Liver (tissue), 8 donors: ENCODE measurements at regions not wholly inside any gene's neighbourhood (a gene's known extent, or its start where the extent isn't known, plus 50 kb on each side); places are given as distances from the start of the nearest gene placed in this dataset.

ENCODE experiments used
- DNase-seq: peaks from one replicate; pipeline ENCODE4 v3.0.0-alpha.2; 2017; ENCODE audit warnings: low spot score
- H3K27ac ChIP-seq, 2 donors: one replicate each; pipeline ENCODE4 v1.7.0; 2013; ENCODE audit warnings: inconsistent platforms in 2 of 2, low read length in 2 of 2, control low read depth in 1 of 2, low read depth in 1 of 2, mild to moderate bottlenecking in 1 of 2
- H3K27me3 ChIP-seq, 4 donors: one replicate each; pipeline versions ENCODE4 v1.6.1 to v1.7.0; 2013; ENCODE audit warnings: low read length in 3 of 4, inconsistent platforms in 1 of 4, mild to moderate bottlenecking in 1 of 4, moderate library complexity in 1 of 4; ENCODE audit not compliant: control insufficient read depth in 4 of 4, insufficient read depth in 4 of 4
- H3K36me3 ChIP-seq, 4 donors: one replicate each; pipeline versions ENCODE4 v1.6.1 to v1.7.0; 2013; ENCODE audit warnings: low read length in 3 of 4, mild to moderate bottlenecking in 3 of 4, low read depth in 1 of 4, moderate library complexity in 1 of 4; ENCODE audit not compliant: control insufficient read depth in 4 of 4, insufficient read depth in 3 of 4
- H3K4me1 ChIP-seq, 4 donors: one replicate each; pipeline versions ENCODE4 v1.6.1 to v1.7.0; 2013; ENCODE audit warnings: low read length in 3 of 4, mild to moderate bottlenecking in 3 of 4, moderate library complexity in 1 of 4; ENCODE audit not compliant: control insufficient read depth in 4 of 4, insufficient read depth in 4 of 4
- H3K4me3 ChIP-seq, 3 donors: one replicate each; pipeline versions ENCODE4 v1.6.1 to v1.7.0; 2013; ENCODE audit warnings: low read length in 3 of 3, control low read depth in 1 of 3, low read depth in 1 of 3, mild to moderate bottlenecking in 1 of 3
- H3K9ac ChIP-seq, 2 donors: one replicate each; pipeline ENCODE4 v1.7.0; 2013; ENCODE audit warnings: low read length in 2 of 2, mild to moderate bottlenecking in 2 of 2, moderate library complexity in 2 of 2, control low read depth in 1 of 2, low read depth in 1 of 2
- H3K9me3 ChIP-seq, 4 donors: one replicate each; pipeline versions ENCODE4 v1.6.1 to v1.7.0; 2013; ENCODE audit warnings: low read length in 3 of 4; ENCODE audit not compliant: control insufficient read depth in 4 of 4
- CTCF ChIP-seq: fragments of 150-350 bp; IDR thresholded peaks from 2 replicates; pipeline ENCODE4 v1.5.1; 2017; ENCODE audit warnings: improper control_type of control experiment, low read depth, low read length; ENCODE audit not compliant: missing input control
- EGR1 ChIP-seq, 2 donors: IDR thresholded peaks; 2 replicates each; pipeline ENCODE4 v1.6.1; 2016 to 2018; ENCODE audit warnings: antibody characterized with exemption in 2 of 2, low read depth in 2 of 2
- FOXA1 ChIP-seq: IDR thresholded peaks from 2 replicates; pipeline ENCODE4 v1.6.1; 2016; ENCODE audit warnings: antibody characterized with exemption
- FOXA2 ChIP-seq: IDR thresholded peaks from 2 replicates; pipeline ENCODE4 v1.6.1; 2016; ENCODE audit warnings: antibody characterized with exemption
- GABPA ChIP-seq, 2 donors: IDR thresholded peaks in 1 of 2; conservative IDR thresholded peaks in 1 of 2; 2 replicates each; pipeline ENCODE4 v1.6.1; 2016; ENCODE audit warnings: antibody characterized with exemption in 2 of 2, mild to moderate bottlenecking in 1 of 2, moderate library complexity in 1 of 2
- HNF4A ChIP-seq, 2 donors: conservative IDR thresholded peaks; 2 replicates each; pipeline ENCODE4 v1.6.1; 2016; ENCODE audit warnings: antibody characterized with exemption in 2 of 2, mild to moderate bottlenecking in 2 of 2
- HNF4G ChIP-seq: IDR thresholded peaks from 2 replicates; pipeline ENCODE4 v1.6.1; 2016; ENCODE audit warnings: antibody characterized with exemption
- JUND ChIP-seq, 2 donors: IDR thresholded peaks; 2 replicates each; pipeline ENCODE4 v1.6.1; 2016; ENCODE audit warnings: antibody characterized with exemption in 2 of 2
- NR2F2 ChIP-seq: IDR thresholded peaks from 2 replicates; pipeline ENCODE4 v1.6.1; 2016; ENCODE audit warnings: antibody characterized with exemption
- RAD21 ChIP-seq, 2 donors: IDR thresholded peaks; 2 replicates each; pipeline ENCODE4 v1.6.1; 2016; ENCODE audit warnings: antibody characterized with exemption in 2 of 2, mild to moderate bottlenecking in 2 of 2
- RXRA ChIP-seq, 2 donors: IDR thresholded peaks; 2 replicates each; pipeline ENCODE4 v1.6.1; 2017 to 2018; ENCODE audit warnings: antibody characterized with exemption in 2 of 2, mild to moderate bottlenecking in 1 of 2
- SP1 ChIP-seq: IDR thresholded peaks from 2 replicates; pipeline ENCODE4 v1.6.1; 2018; ENCODE audit warnings: antibody characterized with exemption, mild to moderate bottlenecking
- TAF1 ChIP-seq: conservative IDR thresholded peaks from 2 replicates; pipeline ENCODE4 v1.6.1; 2016; ENCODE audit warnings: antibody characterized with exemption, mild to moderate bottlenecking
- YY1 ChIP-seq: IDR thresholded peaks from 2 replicates; pipeline ENCODE4 v1.6.1; 2016; ENCODE audit warnings: antibody characterized with exemption, mild to moderate bottlenecking
- WGBS: extraction: QIAGEN DNeasy Blood & Tissue Kit; methylation state at CpG from one replicate; pipeline ENCODE4 v1.1.7; 2013; 5-methylcytosine and 5-hydroxymethylcytosine counted together
- TF ChIP-seq, protein P1 (sequence below): IDR thresholded peaks from 2 replicates; pipeline ENCODE4 v1.6.1; 2016; ENCODE audit warnings: antibody characterized with exemption
- TF ChIP-seq, protein P2 (sequence below): IDR thresholded peaks from 2 replicates; pipeline ENCODE4 v1.6.1; 2016; ENCODE audit warnings: antibody characterized with exemption
- TF ChIP-seq, protein P3 (sequence below): IDR thresholded peaks from 2 replicates; pipeline ENCODE4 v1.6.1; 2016; ENCODE audit warnings: antibody characterized with exemption
- TF ChIP-seq, protein P4 (sequence below): IDR thresholded peaks from 2 replicates; pipeline ENCODE4 v1.6.1; 2016; ENCODE audit warnings: antibody characterized with exemption, mild to moderate bottlenecking
- donor health status: healthy.
- donor health status: healthy.
- donor health status: healthy.
- donor health status: healthy.
- donor health status: healthy.

- Histone ChIP-seq H3K4me1 (no peaks in the 10 kb centered on the region), H3K4me3 (no peak overlapping the region), H3K9me3 (no peaks in the 10 kb centered on the region), H3K9ac (no peak overlapping the region), H3K27me3 (no peaks in the 10 kb centered on the region), H3K27ac (no peak overlapping the region), H3K36me3 (no peaks in the 10 kb centered on the region)
- DNase-seq: no peak
- TF ChIP-seq GABPA (IDR thresholded peaks at IDR 0.05 in 1 of 2, conservative IDR thresholded peaks at IDR 0.05 in 1 of 2) (no peak), JUND (IDR thresholded peaks at IDR 0.05) (no peak), NR2F2 (no peak), RXRA (IDR thresholded peaks at IDR 0.05) (no peak), CTCF (no peak), YY1 (no peak), TAF1 (no peak), FOXA2 (no peak), HNF4A (conservative IDR thresholded peaks at IDR 0.05) (no peak), EGR1 (IDR thresholded peaks at IDR 0.05; ENCODE audit: low read depth in 2 of 2) (no peak)
- TF ChIP-seq, protein P1, sequence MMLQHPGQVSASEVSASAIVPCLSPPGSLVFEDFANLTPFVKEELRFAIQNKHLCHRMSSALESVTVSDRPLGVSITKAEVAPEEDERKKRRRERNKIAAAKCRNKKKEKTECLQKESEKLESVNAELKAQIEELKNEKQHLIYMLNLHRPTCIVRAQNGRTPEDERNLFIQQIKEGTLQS: no peak
- TF ChIP-seq, protein P2, sequence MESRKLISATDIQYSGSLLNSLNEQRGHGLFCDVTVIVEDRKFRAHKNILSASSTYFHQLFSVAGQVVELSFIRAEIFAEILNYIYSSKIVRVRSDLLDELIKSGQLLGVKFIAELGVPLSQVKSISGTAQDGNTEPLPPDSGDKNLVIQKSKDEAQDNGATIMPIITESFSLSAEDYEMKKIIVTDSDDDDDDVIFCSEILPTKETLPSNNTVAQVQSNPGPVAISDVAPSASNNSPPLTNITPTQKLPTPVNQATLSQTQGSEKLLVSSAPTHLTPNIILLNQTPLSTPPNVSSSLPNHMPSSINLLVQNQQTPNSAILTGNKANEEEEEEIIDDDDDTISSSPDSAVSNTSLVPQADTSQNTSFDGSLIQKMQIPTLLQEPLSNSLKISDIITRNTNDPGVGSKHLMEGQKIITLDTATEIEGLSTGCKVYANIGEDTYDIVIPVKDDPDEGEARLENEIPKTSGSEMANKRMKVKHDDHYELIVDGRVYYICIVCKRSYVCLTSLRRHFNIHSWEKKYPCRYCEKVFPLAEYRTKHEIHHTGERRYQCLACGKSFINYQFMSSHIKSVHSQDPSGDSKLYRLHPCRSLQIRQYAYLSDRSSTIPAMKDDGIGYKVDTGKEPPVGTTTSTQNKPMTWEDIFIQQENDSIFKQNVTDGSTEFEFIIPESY: no peak
- TF ChIP-seq, protein P3, sequence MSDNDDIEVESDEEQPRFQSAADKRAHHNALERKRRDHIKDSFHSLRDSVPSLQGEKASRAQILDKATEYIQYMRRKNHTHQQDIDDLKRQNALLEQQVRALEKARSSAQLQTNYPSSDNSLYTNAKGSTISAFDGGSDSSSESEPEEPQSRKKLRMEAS: no peak
- TF ChIP-seq, protein P4, sequence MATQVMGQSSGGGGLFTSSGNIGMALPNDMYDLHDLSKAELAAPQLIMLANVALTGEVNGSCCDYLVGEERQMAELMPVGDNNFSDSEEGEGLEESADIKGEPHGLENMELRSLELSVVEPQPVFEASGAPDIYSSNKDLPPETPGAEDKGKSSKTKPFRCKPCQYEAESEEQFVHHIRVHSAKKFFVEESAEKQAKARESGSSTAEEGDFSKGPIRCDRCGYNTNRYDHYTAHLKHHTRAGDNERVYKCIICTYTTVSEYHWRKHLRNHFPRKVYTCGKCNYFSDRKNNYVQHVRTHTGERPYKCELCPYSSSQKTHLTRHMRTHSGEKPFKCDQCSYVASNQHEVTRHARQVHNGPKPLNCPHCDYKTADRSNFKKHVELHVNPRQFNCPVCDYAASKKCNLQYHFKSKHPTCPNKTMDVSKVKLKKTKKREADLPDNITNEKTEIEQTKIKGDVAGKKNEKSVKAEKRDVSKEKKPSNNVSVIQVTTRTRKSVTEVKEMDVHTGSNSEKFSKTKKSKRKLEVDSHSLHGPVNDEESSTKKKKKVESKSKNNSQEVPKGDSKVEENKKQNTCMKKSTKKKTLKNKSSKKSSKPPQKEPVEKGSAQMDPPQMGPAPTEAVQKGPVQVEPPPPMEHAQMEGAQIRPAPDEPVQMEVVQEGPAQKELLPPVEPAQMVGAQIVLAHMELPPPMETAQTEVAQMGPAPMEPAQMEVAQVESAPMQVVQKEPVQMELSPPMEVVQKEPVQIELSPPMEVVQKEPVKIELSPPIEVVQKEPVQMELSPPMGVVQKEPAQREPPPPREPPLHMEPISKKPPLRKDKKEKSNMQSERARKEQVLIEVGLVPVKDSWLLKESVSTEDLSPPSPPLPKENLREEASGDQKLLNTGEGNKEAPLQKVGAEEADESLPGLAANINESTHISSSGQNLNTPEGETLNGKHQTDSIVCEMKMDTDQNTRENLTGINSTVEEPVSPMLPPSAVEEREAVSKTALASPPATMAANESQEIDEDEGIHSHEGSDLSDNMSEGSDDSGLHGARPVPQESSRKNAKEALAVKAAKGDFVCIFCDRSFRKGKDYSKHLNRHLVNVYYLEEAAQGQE: no peak
- 92% methylated on average over 3 of the region's 3 CpGs for WGBS
Observed at GRCh38 chr10:36383349-36383748, 741.3 kb upstream of the FZD8 start.

DNA sequence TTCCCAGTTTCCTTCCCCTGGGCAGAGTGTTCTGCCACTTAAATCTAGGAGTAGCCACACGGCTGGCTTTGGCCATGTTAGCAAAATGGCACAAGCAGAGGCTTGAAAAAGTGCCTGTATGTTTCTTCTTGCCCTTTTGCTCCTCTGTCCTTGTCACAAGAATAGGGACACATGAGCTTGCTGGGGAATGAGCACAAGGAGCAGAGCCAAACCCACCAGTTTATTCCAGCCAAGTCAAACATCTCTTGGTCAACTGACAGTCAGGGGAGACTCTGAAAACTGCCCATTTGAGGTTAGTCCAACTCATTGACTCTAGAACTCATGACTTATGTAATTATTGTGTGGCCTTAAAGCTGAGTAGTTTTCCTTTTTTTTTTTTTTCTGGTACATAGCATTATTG is 739.7 kb upstream of the FZD8 start:
- TF ChIP-seq, protein P4: no peak
- no peak for TF ChIP-seq NR2F2
- no peak for TF ChIP-seq RXRA (IDR thresholded peaks at IDR 0.05)
- no peak for TF ChIP-seq HNF4A (conservative IDR thresholded peaks at IDR 0.05)
- TF ChIP-seq RAD21 (IDR thresholded peaks at IDR 0.05): no peak
- TF ChIP-seq HNF4G: no peak
- TF ChIP-seq, protein P1: no peak
- TF ChIP-seq EGR1 (IDR thresholded peaks at IDR 0.05; ENCODE audit: low read depth in 2 of 2): no peak
- no peak for TF ChIP-seq SP1
- TF ChIP-seq, protein P2: no peak
- no peak for TF ChIP-seq FOXA1
- TF ChIP-seq YY1: no peak
- TF ChIP-seq TAF1: no peak
- no peak for TF ChIP-seq GABPA (IDR thresholded peaks at IDR 0.05 in 1 of 2, conservative IDR thresholded peaks at IDR 0.05 in 1 of 2)
- no peaks in the 10 kb centered on the region for H3K27me3 ChIP-seq
- 49% methylated on average over 1 of the region's 1 CpG for WGBS

More for the DNA sequence above, 739.7 kb upstream of the FZD8 start:
- no peaks in the 10 kb centered on the region for H3K9me3 ChIP-seq
- no peak overlapping the region for H3K9ac ChIP-seq
- no peak overlapping the region for H3K27ac ChIP-seq
- H3K36me3 ChIP-seq: no peaks in the 10 kb centered on the region
- DNase-seq: no peak
- H3K4me3 ChIP-seq: no peak overlapping the region
- H3K4me1 ChIP-seq: no peaks in the 10 kb centered on the region
